ENCODE measurements at regions not wholly inside any gene's neighbourhood (a gene's known extent, or its start where the extent isn't known, plus 50 kb on each side); places are given as distances from the start of the nearest gene placed in this dataset.
"Not testable (repeated sequence)": the region's sequence is repeated elsewhere in the genome, so short reads cannot be mapped to it uniquely, and the experiment has no call there.

GRCh38 chr3:185306286-185306685, 52.4 kb upstream of the EHHADH start:
- DNase-seq = not testable (repeated sequence)

GRCh38 chr3:185306847-185307246, 53.0 kb upstream of the EHHADH start:
- no peak for DNase-seq

GRCh38 chr3:185308126-185308754, 54.4 kb upstream of the EHHADH start:
- peak; percentile 54 to 66 for DNase-seq

DNA sequence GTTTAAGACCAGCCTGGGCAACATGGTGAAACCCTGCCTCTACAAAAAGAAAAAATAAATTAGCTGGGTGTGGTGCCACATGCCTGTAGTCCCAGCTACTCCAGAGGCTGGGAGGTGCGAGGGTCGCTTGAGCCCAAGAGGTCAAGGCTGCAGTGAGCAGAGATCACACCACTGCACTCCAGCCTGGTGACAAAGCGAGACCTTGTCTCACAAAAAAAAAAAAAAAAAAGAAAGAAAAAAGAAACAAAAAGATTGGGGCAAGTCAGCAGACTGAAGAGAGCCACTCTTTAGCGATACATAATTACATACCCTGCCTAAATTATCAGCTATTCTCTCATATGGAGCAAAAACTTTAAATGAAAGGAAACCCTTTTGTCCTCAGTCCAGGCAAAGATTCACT, 53.6 kb upstream of the MAP3K13 start:
- DNase-seq = no peak

DNA sequence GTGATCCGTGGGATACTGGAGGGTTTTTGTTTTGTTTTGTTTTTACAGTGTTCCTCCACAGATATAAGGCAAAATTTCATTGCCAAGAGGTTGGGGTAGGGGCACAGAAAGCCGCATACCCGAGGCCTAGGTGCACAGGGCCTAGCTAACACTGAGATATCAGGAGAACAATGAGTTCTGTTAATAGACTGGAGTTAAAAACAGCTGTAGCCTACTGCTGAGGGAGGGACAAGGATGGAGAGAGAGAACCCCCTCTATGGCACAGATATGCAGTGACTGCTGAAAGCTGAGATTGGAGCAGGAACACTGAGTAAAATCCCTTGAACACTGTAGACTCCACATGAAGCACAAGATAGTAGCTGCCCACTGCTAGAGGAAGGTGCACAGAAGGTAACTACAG, 53.1 kb upstream of the MAP3K13 start:
- DNase-seq = no peak

DNA sequence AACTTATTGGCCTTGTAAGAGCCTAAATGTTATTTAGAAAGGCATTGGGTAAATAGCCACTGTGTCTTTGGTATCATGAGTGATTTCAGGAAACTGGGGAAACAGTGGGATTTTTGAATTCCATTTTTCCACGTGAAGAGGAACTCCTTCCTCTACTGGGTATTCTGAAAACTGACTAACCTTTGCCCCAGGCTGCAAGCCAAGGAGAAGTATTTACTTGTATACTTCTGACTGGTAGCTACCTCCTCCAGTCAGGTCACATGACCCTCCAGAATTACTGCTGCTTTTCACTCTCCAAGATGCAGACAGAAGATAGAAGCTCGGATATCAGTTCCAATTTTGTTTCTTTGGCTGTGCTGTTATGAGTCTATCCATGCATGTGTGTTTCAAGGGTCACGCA, 50.9 kb upstream of the MAP3K13 start:
- no peak for DNase-seq

Data from activated CD4-positive, alpha-beta T cell treated with anti-CD3 and anti-CD28 coated beads, Interleukin-2, amount 50 U/mL, for 48 hours (primary cell).